MCF 10A (cell line): ENCODE measurements at regions not wholly inside any gene's neighbourhood (a gene's known extent, or its start where the extent isn't known, plus 50 kb on each side); places are given as distances from the start of the nearest gene placed in this dataset.

Source experiments
- BruUV-seq: library from RNA; stranded (reverse); fragments of 400-500 nt; replicated peaks from 2 replicates; lab custom pipeline; 2021; lab: Mats Ljungman, UMichigan
- CTCF ChIA-PET: fragments of 300-600 bp; sonication (Branson Sonifier 250); formaldehyde crosslinking; extraction: SDS; loops from one replicate; lab custom pipeline; 2021; ENCODE audit warnings: antibody characterized with exemption, inconsistent platforms; lab: Yijun Ruan, JAX
- POLR2A ChIA-PET: fragments of 300-600, 350-650 bp; sonication (Branson Sonifier 250); formaldehyde crosslinking; extraction: SDS; loops from one replicate; lab custom pipeline; 2020; ENCODE audit warnings: antibody characterized with exemption, inconsistent platforms; lab: Yijun Ruan, JAX
- DNase-seq: peaks from one replicate; pipeline ENCODE4 v3.0.0-alpha.2; 2018; ENCODE audit not compliant: unreplicated experiment
- H3K27ac Mint-ChIP-seq: one replicate; pipeline ENCODE4 v1.8.0; 2022; ENCODE audit warnings: mild to moderate bottlenecking, low read depth, mixed read lengths; ENCODE audit not compliant: unreplicated experiment
- H3K27me3 Mint-ChIP-seq: one replicate; pipeline ENCODE4 v1.8.0; 2022; ENCODE audit warnings: mixed read lengths; ENCODE audit not compliant: insufficient read depth, unreplicated experiment
- H3K36me3 Mint-ChIP-seq: one replicate; pipeline ENCODE4 v1.8.0; 2022; ENCODE audit warnings: mild to moderate bottlenecking, moderate library complexity, mixed read lengths; ENCODE audit not compliant: insufficient read depth, unreplicated experiment
- H3K4me1 Mint-ChIP-seq: one replicate; pipeline ENCODE4 v1.8.0; 2022; ENCODE audit warnings: mixed read lengths; ENCODE audit not compliant: insufficient read depth, unreplicated experiment
- H3K4me3 Mint-ChIP-seq: one replicate; pipeline ENCODE4 v1.8.0; 2022; ENCODE audit warnings: mild to moderate bottlenecking, moderate library complexity, mixed read lengths; ENCODE audit not compliant: unreplicated experiment
- H3K9me3 Mint-ChIP-seq: one replicate; pipeline ENCODE4 v1.8.0; 2022; ENCODE audit warnings: mixed read lengths; ENCODE audit not compliant: unreplicated experiment
- CTCF ChIP-seq: fragments of 200-600 bp; IDR thresholded peaks from one replicate; pipeline ENCODE4 v1.8.0; 2022; ENCODE audit warnings: antibody characterized with exemption, mild to moderate bottlenecking; ENCODE audit not compliant: unreplicated experiment
- intact Hi-C: fragments of 100-400 bp; cut with micrococcal nuclease; formaldehyde crosslinking; loops from 2 replicates; pipeline ENCODE4 v1.14.1; 2022

GRCh38 chr1:191831572-191831971 is 326.7 kb upstream of the RGS18 start:
- Mint-ChIP-seq H3K4me3 (no peak overlapping the region), H3K27ac (no peak overlapping the region), H3K27me3 (no peaks in the 10 kb centered on the region), H3K36me3 (no peaks in the 10 kb centered on the region), H3K4me1 (no peaks in the 10 kb centered on the region), H3K9me3 (no peaks in the 10 kb centered on the region)
- ChIA-PET CTCF (no interaction called here), POLR2A (no interaction called here)
- intact Hi-C loops, result no loop called here
- BruUV-seq, result no TSS peak
- peak; percentile 43 for DNase-seq
- TF ChIP-seq CTCF, result peak; percentile 32

- no peak for TF ChIP-seq CTCF
- Mint-ChIP-seq H3K36me3 (no peaks in the 10 kb centered on the region), H3K27me3 (no peaks in the 10 kb centered on the region), H3K9me3 (peaks cover 6% of the 10 kb centered on the region), H3K4me3 (peak overlapping the region; percentile 10), H3K4me1 (peaks cover 13% of the 10 kb centered on the region), H3K27ac (peak overlapping the region; percentile 61)
- DNase-seq, result peak; percentile 52
- BruUV-seq, result no TSS peak
- CTCF ChIA-PET, result no interaction called here
- intact Hi-C loops, result loop anchor here (1.0 kb wide), 1 partner anchor 18 kb away; no protein-coding TSS in a partner anchor
- POLR2A ChIA-PET, result interaction anchor here (0.7 to 1.1 kb wide), 2 partner anchors 11 to 1857 kb away, joined by 3 to 4 read pairs; no protein-coding TSS in a partner anchor
These were observed 318.4 kb upstream of the RGS18 start for GRCh38 chr1:191839891-191840290.

- Mint-ChIP-seq H3K27ac (no peak overlapping the region), H3K9me3 (no peaks in the 10 kb centered on the region), H3K4me1 (no peaks in the 10 kb centered on the region), H3K27me3 (no peaks in the 10 kb centered on the region), H3K4me3 (no peak overlapping the region), H3K36me3 (no peaks in the 10 kb centered on the region)
- DNase-seq, result peak; percentile 81
- BruUV-seq, result no TSS peak
- ChIA-PET CTCF (interaction anchor here (0.6 kb wide), 1 partner anchor 496 kb away, joined by 5 read pairs; no protein-coding TSS in a partner anchor), POLR2A (no interaction called here)
- intact Hi-C loops, result no loop called here
- no peak for TF ChIP-seq CTCF
These were observed 306.3 kb upstream of the RGS18 start for GRCh38 chr1:191851799-191852595.

GRCh38 chr1:191852907-191853306 is 305.4 kb upstream of the RGS18 start:
- Mint-ChIP-seq H3K4me3 (no peak overlapping the region), H3K36me3 (no peaks in the 10 kb centered on the region), H3K27ac (no peak overlapping the region), H3K27me3 (no peaks in the 10 kb centered on the region), H3K4me1 (no peaks in the 10 kb centered on the region), H3K9me3 (no peaks in the 10 kb centered on the region)
- DNase-seq, result no peak
- ChIA-PET POLR2A (no interaction called here), CTCF (no interaction called here)
- intact Hi-C loops, result no loop called here
- no TSS peak for BruUV-seq
- TF ChIP-seq CTCF, result no peak
